HepG2 (cell line): ENCODE measurements at regions not wholly inside any gene's neighbourhood (a gene's known extent, or its start where the extent isn't known, plus 50 kb on each side); places are given as distances from the start of the nearest gene placed in this dataset.

Experiments used
- ELK4 ChIP-seq: sonication (generic); formaldehyde crosslinking; IDR thresholded peaks from 2 replicates; pipeline ENCODE4 v1.9.0; 2021; ENCODE audit warnings: missing genetic modification reagents, borderline replicate concordance
- FLYWCH1 ChIP-seq: sonication (generic); formaldehyde crosslinking; IDR thresholded peaks from 2 replicates; pipeline ENCODE4 v1.8.1; 2023; ENCODE audit warnings: mild to moderate bottlenecking, missing genetic modification reagents
- FOXO4 ChIP-seq: sonication (generic); formaldehyde crosslinking; conservative IDR thresholded peaks from 2 replicates; pipeline ENCODE4 v1.8.1; 2023; ENCODE audit warnings: missing genetic modification reagents
- GATAD1 ChIP-seq: IDR thresholded peaks from 2 replicates; pipeline ENCODE4 v1.6.1; 2016; ENCODE audit warnings: missing genetic modification reagents, missing compliant biosample characterization
- HBP1 ChIP-seq: IDR thresholded peaks from 2 replicates; pipeline ENCODE4 v1.6.1; 2016; ENCODE audit warnings: low read depth, control low read depth
- HOXA3 ChIP-seq: sonication (generic); formaldehyde crosslinking; IDR thresholded peaks from 2 replicates; pipeline ENCODE4 v1.5.0; 2020; ENCODE audit warnings: missing genetic modification reagents
- MXD4 ChIP-seq: IDR thresholded peaks from 2 replicates; pipeline ENCODE4 v1.6.1; 2016; ENCODE audit warnings: mild to moderate bottlenecking, missing biosample characterization, missing genetic modification reagents
- NCOA2 ChIP-seq: sonication (generic); formaldehyde crosslinking; IDR thresholded peaks from 2 replicates; pipeline ENCODE4 v1.8.0; 2022; ENCODE audit warnings: inconsistent platforms
- PAF1 ChIP-seq: IDR thresholded peaks from 2 replicates; pipeline ENCODE4 v1.6.1; 2016; ENCODE audit warnings: missing genetic modification reagents, missing compliant biosample characterization
- PAX8 ChIP-seq: sonication (generic); formaldehyde crosslinking; IDR thresholded peaks from 2 replicates; pipeline ENCODE4 v1.8.0; 2022; ENCODE audit warnings: mild to moderate bottlenecking, missing genetic modification reagents, borderline replicate concordance
- RCOR2 ChIP-seq: IDR thresholded peaks from 2 replicates; pipeline ENCODE4 v1.6.1; 2016; ENCODE audit warnings: missing biosample characterization, missing genetic modification reagents
- TFAP4 ChIP-seq: sonication (generic); IDR thresholded peaks from 2 replicates; pipeline ENCODE4 v1.6.1; 2016; ENCODE audit warnings: low read depth, borderline replicate concordance
- ZFP41 ChIP-seq: sonication (generic); formaldehyde crosslinking; IDR thresholded peaks from 2 replicates; pipeline ENCODE4 v1.4.0; 2020; ENCODE audit warnings: mild to moderate bottlenecking, missing genetic modification reagents, borderline replicate concordance
- ZFP62 ChIP-seq: sonication (generic); formaldehyde crosslinking; IDR thresholded peaks from 2 replicates; pipeline ENCODE4 v1.4.0; 2020; ENCODE audit warnings: missing genetic modification reagents
- ZKSCAN5 ChIP-seq: sonication (generic); formaldehyde crosslinking; IDR thresholded peaks from 2 replicates; pipeline ENCODE4 v1.5.1; 2020; ENCODE audit warnings: mild to moderate bottlenecking, missing genetic modification reagents
- ZNF546 ChIP-seq: sonication (generic); formaldehyde crosslinking; conservative IDR thresholded peaks from 2 replicates; pipeline ENCODE4 v1.8.1; 2023; ENCODE audit warnings: mild to moderate bottlenecking, missing genetic modification reagents
- ZNF687 ChIP-seq: sonication (generic); formaldehyde crosslinking; IDR thresholded peaks from 2 replicates; pipeline ENCODE4 v1.5.1; 2020; ENCODE audit warnings: mild to moderate bottlenecking, missing genetic modification reagents, moderate library complexity
- ZNF770 ChIP-seq: sonication (generic); formaldehyde crosslinking; IDR thresholded peaks from 2 replicates; pipeline ENCODE4 v1.5.0; 2020; ENCODE audit warnings: mild to moderate bottlenecking, missing genetic modification reagents
- ZNF777 ChIP-seq: sonication (generic); formaldehyde crosslinking; IDR thresholded peaks from 2 replicates; pipeline ENCODE4 v1.4.0; 2020; ENCODE audit warnings: missing genetic modification reagents
- ZSCAN29 ChIP-seq: sonication (generic); formaldehyde crosslinking; conservative IDR thresholded peaks from 2 replicates; pipeline ENCODE4 v1.4.0; 2020; ENCODE audit warnings: mild to moderate bottlenecking, missing genetic modification reagents

GRCh38 chr6:26216359-26216885 is 129.2 kb downstream of the HFE start (continued):
- no peak for TF ChIP-seq ELK4
- no peak for TF ChIP-seq ZNF687 (CRISPR knock-in tag)
- TF ChIP-seq HBP1, result peak; percentile 70; the same call in 1 of the 2 replicates
- no peak for TF ChIP-seq ZKSCAN5
- no peak for TF ChIP-seq ZFP41
- no peak for TF ChIP-seq ZFP62 (CRISPR knock-in tag)
- TF ChIP-seq GATAD1 (CRISPR knock-in tag), result 0 out of 2 replicates have a peak, but pooled peaks have one; percentile 17
- peak; percentile 33; the same call in 1 of the 2 replicates for TF ChIP-seq PAF1 (CRISPR knock-in tag)
- no peak for TF ChIP-seq ZNF546
- no peak for TF ChIP-seq ZSCAN29 (CRISPR knock-in tag)
- TF ChIP-seq NCOA2 (CRISPR knock-in tag), result no peak
- no peak for TF ChIP-seq HOXA3
- TF ChIP-seq MXD4 (CRISPR knock-in tag), result peak; percentile 51; the same call in 1 of the 2 replicates
- 0 out of 2 replicates have a peak, but pooled peaks have one; percentile 24 for TF ChIP-seq ZNF777
- no peak for TF ChIP-seq PAX8 (CRISPR knock-in tag)
- 0 out of 2 replicates have a peak, but pooled peaks have one; percentile 60 for TF ChIP-seq FOXO4 (CRISPR knock-in tag)
- peak; percentile 55; the same call in 1 of the 2 replicates for TF ChIP-seq RCOR2
- TF ChIP-seq TFAP4, result no peak
- TF ChIP-seq FLYWCH1 (CRISPR knock-in tag), result no peak
- no peak for TF ChIP-seq ZNF770 (CRISPR knock-in tag)
